GM12892 (cell line): ENCODE measurements at regions not wholly inside any gene's neighbourhood (a gene's known extent, or its start where the extent isn't known, plus 50 kb on each side); places are given as distances from the start of the nearest gene placed in this dataset.

ENCODE experiments used
- DNase-seq: peaks from one replicate; pipeline ENCODE4 v3.0.0; 2011; ENCODE audit not compliant: insufficient read length
- FAIRE-seq: peaks from 2 replicates; lab custom pipeline; 2011; peaks lifted over from hg19 to GRCh38; lab: Jason Lieb, UNC
- POLR2A ChIP-seq: IDR thresholded peaks from 2 replicates; pipeline ENCODE4 v1.6.1; 2011; ENCODE audit warnings: low read depth, low read length, control low read depth
- POLR2AphosphoS5 ChIP-seq: IDR thresholded peaks from 2 replicates; pipeline ENCODE4 v1.6.1; 2011; ENCODE audit warnings: low read depth, low read length, control low read depth
- TAF1 ChIP-seq: IDR thresholded peaks from 2 replicates; pipeline ENCODE4 v1.6.1; 2011; ENCODE audit warnings: low read depth, mild to moderate bottlenecking, control low read depth, low read length, borderline replicate concordance

DNA sequence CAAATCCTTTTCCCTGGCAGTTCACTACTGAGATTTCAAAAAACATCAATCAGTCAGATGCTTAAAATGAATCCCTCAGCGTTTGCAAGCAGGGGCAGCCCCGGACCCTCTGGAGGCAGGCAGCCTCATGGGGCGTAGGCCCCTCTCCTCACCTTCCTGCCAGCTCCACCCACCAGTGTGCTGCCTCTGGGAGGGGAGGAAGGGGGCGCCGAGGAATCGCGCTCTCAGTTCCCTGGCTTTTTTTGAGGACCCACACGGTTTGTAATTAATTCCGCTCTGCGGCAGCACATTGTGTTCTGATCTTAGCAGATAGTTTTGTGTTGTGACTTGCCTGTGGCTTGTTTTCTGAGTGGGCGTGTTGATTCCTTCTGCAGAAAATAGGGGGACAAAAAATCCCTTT, 159.9 kb downstream of the KLF13 start:
- TF ChIP-seq POLR2A = no peak
- TF ChIP-seq POLR2AphosphoS5 = no peak
- no peak for TF ChIP-seq TAF1
- no peak for FAIRE-seq
- no peak for DNase-seq

DNA sequence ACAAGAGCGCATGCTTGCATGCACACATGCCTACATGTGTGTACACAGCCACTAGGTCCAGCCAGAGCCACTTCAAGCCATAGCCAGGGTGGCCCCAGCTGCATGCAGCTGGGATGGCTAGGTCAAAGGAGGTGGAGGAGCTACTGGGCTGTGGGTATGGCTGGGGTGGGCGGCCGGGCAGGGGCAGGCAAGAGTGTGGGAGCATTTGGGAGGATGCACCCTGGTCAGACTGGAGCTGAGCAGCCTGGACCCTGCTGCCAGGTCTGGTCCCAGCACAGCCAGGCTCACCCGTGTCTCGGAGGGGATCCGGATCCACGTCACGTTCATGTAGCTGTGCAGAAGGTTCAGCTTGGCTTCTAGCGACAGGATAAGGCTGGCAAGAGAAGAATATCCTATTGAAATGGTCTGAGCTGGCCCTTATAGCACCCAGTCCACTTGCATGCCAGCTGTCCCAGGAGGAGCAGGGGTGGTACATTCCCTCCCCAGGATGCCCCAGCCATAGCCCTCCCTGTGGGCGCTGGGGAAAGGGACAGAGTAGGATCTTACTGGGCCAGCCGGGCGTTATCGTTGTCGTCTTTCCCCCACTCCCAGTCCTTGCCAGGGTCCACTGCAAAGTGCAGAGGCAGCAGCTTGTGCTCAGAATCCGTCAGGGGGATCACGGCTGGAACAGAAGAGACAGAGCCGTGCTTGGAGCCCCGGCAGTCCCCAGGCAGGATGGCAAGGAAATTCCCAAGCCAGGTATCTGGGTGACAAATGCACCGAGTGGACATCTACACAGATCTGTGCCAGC, 160.5 kb downstream of the KLF13 start:
- TF ChIP-seq POLR2AphosphoS5 (no peak), POLR2A (no peak), TAF1 (no peak)
- DNase-seq = no peak
- no peak for FAIRE-seq

DNA sequence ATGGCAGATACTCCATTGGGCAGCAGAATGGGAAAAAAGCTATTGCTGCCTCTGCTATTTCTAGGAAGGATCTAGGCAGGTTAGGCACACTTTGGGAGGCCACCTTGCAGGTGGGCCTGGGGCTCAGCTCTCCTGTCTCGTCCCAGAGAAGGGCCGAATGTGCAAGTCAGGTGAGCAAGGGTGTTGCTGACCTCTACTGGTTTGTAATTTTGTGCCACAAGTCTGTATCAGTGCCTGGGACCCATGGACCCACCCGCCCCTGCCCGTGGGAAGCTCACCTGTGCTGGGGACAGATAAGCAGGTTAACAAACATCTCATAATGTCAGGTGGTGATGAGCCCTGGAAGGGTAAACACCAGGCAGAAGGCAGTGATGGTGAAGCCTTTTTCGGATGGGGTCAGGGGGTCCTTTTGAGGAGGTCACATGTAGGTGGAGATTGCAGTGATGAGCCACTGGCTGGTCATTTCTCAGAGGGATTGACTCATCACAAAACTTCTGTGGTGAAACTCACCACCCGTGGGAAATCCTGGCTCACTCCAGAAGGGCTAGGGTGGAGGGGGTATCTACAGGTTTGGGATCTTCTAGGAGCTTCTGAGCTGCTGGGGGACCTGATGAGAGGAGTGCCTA, 161.3 kb downstream of the KLF13 start:
- TF ChIP-seq POLR2AphosphoS5 (no peak), POLR2A (no peak), TAF1 (no peak)
- FAIRE-seq (peak; percentile 98), DNase-seq (peak; percentile 49)

DNA sequence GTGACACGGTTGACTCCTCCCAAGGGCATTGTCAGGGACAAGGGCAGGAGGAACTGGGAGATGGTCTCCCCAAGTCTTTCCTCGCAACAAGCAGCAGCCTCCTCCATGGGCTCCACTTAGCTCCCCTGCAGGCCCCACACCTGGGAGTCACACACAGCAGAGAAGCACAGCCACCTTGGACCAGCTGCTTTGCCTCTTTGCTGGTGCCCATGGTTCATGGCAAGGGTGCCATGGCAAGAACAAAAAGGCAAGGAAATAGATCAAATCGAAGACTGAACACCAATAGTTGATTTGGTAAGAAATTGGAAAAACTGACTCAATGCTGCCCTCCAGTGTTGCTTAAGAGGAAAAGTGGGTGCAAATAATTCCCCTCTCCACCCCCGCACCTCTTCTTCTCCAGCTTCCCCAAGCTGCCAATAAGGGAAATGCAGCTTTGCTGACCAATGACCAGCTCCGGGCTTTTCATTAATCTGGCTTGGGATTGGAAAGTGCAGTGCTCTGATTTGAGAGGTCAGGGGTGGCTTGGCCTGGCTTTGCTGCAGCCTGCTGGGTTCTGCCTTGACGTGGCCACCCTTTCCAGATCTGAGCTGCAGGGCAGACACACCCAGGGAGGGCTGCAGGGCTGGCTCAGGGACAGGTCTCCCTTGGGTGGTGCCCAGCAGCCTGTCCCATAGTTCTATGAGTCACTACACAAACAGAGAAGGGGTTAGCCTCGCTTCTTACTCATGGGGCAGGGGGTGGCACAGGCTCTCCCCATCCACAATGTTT, 162.0 kb downstream of the KLF13 start:
- peak; percentile 90 for FAIRE-seq
- TF ChIP-seq TAF1 (no peak), POLR2A (no peak), POLR2AphosphoS5 (no peak)
- DNase-seq = peak; percentile 59

DNA sequence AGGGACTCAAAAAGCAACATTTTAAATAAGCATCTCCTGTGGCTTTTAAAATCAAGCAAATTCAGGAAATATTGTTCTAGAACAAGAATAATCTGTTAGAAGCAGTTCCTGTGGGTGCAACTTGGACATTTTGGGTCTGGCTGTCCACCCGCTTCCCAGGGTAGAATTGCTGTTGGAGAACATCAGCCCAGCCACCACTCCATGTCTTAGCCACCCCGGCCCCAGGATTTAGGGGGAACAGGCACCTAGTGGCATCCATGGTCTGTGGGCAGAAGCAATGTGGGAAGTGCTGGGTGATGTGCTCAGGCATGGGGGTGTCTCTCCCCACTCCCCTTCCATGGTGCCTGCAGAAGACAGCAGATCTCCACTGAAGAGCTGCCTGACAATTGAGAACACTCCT, 162.6 kb downstream of the KLF13 start:
- DNase-seq = no peak
- peak; percentile 67 for FAIRE-seq
- no peak for TF ChIP-seq POLR2AphosphoS5
- TF ChIP-seq POLR2A = no peak
- TF ChIP-seq TAF1 = no peak

DNA sequence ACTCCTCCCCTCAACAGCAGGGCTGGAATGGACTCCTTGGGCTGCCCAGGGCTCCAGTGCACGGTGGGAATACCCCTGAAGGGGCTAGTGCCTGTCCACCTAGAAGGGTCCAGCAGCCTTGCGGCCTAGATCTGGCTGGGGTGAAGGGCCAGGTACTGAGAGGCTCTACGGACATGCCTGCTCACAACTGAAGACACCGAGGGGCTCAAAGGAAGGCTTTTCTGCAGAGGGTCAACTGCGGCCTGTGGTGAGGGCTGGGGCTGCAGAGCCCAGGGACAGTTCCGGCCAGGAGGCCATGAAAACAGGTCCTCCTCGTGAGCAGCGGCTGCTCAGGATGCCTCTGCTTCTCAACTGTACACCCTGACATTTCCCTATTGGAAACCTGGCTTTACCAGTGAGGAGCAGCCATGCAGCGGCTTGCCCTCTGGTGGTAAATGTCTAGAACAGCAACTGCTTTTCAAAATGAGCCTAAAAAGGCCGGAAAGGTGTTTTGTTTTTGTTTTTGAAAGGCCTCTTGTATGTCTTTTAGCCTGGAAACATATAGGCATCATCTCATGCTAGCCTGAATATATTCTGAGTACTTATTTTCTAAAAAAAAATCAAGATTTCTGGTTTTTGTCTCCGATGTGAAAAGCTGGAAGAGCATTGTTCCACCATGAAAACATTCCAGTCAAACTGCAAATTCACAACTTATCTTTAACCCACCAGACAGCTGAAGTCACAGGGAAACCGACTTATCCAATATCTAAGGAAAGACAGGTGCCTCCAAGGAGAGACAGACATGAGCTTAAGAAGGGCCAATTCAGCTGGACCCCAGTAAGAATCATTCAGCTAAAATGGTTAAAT, 163.4 kb downstream of the KLF13 start:
- no peak for TF ChIP-seq POLR2A
- no peak for TF ChIP-seq TAF1
- TF ChIP-seq POLR2AphosphoS5 = no peak
- peak; percentile 82 for FAIRE-seq
- DNase-seq = peak; percentile 48

DNA sequence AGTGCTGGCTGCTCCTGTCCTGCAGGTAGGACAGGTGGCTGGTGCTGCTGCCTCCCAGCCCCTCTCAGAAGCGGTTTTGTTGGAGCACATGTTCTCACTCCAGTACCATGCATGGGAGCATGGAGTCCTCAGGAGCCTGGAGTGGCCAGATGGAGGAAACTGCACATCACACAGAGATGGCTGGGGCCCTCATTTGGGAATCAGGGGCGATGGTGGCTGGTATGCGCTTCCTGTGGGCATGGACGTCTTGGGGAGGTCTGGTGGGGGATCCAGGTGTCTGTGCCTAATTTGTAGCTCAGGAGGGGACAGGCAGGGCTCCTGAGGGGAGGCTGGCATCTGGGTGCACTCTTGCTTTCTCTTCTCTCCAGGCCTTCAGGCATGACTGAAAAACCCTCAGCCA, 168.2 kb downstream of the KLF13 start:
- FAIRE-seq = no peak

DNA sequence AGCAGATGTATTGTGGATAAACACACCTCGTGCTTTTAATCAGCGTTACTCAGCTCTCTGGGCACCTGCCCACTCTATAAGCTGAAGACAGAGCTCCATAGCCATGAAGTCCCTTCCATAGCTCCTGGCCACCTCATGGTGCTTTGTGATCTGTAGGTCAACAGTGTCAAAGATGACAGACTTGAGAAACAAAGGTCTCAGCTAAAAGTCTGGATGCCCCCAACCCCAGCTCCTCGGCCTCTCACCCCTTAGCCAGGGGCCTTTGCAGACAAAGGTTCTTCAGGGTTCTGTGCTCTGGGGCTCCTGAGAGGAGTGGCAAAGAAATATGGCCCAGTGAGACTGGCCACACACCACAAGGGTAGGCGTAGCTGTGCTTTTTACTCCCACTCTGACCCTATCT, 168.6 kb downstream of the KLF13 start:
- no peak for TF ChIP-seq TAF1
- TF ChIP-seq POLR2A = no peak
- FAIRE-seq (no peak), DNase-seq (no peak)

More for the DNA sequence above, 168.2 kb downstream of the KLF13 start:
- no peak for TF ChIP-seq POLR2AphosphoS5
- TF ChIP-seq POLR2A = no peak
- no peak for TF ChIP-seq TAF1
- DNase-seq = no peak

DNA sequence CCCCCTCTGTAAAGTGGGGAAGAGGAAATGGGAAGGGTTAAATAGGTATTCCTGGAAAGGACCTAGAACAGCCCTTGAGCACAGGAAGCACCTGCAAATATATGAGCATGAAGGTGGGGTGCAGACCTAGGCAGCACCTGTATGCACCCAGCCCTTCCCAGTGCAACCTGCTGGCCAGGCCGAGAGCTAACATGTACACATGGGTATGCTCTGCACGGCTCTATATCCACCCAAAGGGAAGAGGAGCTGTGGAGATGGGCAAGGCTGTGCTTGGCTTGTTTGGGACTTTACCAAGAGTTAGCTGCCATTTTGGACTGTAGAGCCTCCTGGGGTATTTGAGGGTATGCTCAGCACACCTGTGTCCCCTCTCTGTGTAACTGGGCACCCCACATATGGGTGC, 171.2 kb downstream of the KLF13 start:
- FAIRE-seq = no peak
- TF ChIP-seq POLR2AphosphoS5 = no peak
- no peak for TF ChIP-seq TAF1
- no peak for TF ChIP-seq POLR2A

DNA sequence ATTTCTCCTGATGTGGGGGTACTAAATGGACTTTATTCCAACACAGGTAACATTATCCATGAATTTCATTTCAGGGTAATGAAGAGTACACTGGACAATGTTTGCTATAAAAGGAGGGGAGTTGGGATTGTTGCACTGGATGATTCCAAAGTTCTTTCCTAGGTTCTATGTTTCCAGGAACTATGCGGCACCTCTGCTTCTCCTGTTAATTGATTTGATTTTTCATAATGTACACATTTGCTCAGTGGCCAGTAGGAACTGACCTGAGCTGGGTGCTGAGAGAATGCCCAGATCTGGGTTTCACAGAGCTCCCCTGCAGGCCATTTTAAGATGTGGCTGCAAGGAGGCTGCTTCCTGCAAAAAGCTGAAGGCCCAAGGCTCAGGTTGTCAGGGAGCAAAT, 171.7 kb downstream of the KLF13 start:
- TF ChIP-seq TAF1 = no peak
- TF ChIP-seq POLR2A = no peak
- no peak for TF ChIP-seq POLR2AphosphoS5
- no peak for FAIRE-seq

More for the DNA sequence above, 171.2 kb downstream of the KLF13 start:
- DNase-seq = no peak

DNA sequence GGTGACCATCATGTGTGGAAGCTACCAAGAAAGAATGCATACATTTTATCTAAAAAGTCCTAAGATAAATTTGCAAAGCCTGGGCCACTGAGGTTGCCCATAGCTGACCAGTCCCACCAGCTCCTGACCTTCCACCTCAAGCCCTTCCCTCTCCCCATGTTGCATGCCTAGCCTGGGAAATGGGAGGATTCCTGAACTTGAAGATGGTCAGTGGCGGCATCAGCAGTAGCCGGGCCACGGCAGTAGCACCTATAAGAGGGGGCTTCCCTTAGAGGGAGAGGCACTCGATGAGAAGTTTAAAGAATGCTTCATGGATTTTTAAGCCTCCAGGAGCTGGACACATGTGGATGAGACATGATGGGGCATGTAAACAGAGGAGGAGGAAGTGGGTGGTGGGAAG, 172.1 kb downstream of the KLF13 start:
- FAIRE-seq (no peak), DNase-seq (no peak)
- TF ChIP-seq POLR2A (no peak), POLR2AphosphoS5 (no peak), TAF1 (no peak)

More for the DNA sequence above, 171.7 kb downstream of the KLF13 start:
- no peak for DNase-seq
